Kidney (tissue), 13 donors: ENCODE measurements at regions not wholly inside any gene's neighbourhood (a gene's known extent, or its start where the extent isn't known, plus 50 kb on each side); places are given as distances from the start of the nearest gene placed in this dataset.
"Not testable (repeated sequence)": the region's sequence is repeated elsewhere in the genome, so short reads cannot be mapped to it uniquely, and the experiment has no call there.

Source experiments
- DNase-seq, 5 donors: peaks; one replicate each; pipeline ENCODE4 v3.0.0-alpha.2; 2013 to 2020
- FAIRE-seq: peaks from 2 replicates; lab custom pipeline; 2012; peaks lifted over from hg19 to GRCh38; lab: Jason Lieb, UNC
- H3K27ac ChIP-seq, 2 donors: one replicate each; pipeline ENCODE4 v1.7.0; 2013; ENCODE audit warnings: low read depth in 2 of 2, low read length in 2 of 2, inconsistent platforms in 1 of 2
- H3K27me3 ChIP-seq: one replicate; pipeline ENCODE4 v1.7.1; 2013; ENCODE audit warnings: low read length, inconsistent platforms; ENCODE audit not compliant: control insufficient read depth, insufficient read depth
- H3K36me3 ChIP-seq, 3 donors: one replicate each; pipeline versions ENCODE4 v1.7.0 to v1.7.1; 2013; ENCODE audit warnings: low read length in 3 of 3, control low read depth in 1 of 3, inconsistent platforms in 1 of 3; ENCODE audit not compliant: insufficient read depth in 3 of 3, control insufficient read depth in 2 of 3
- H3K4me1 ChIP-seq, 3 donors: one replicate each; pipeline versions ENCODE4 v1.7.0 to v1.7.1; 2013; ENCODE audit warnings: low read length in 3 of 3, inconsistent platforms in 1 of 3, low read depth in 1 of 3; ENCODE audit not compliant: control insufficient read depth in 2 of 3, insufficient read depth in 2 of 3
- H3K4me3 ChIP-seq, 3 donors: one replicate each; pipeline versions ENCODE4 v1.7.0 to v1.8.1; 2013; ENCODE audit warnings: low read length in 3 of 3, control low read depth in 1 of 3, inconsistent platforms in 1 of 3
- H3K9ac ChIP-seq, 3 donors: one replicate each; pipeline versions ENCODE4 v1.7.0 to v1.7.1; 2013; ENCODE audit warnings: low read length in 3 of 3, control low read depth in 1 of 3, inconsistent platforms in 1 of 3
- H3K9me3 ChIP-seq, 3 donors: one replicate each; pipeline versions ENCODE4 v1.7.0 to v1.7.1; 2013; ENCODE audit warnings: low read length in 3 of 3, control low read depth in 1 of 3, inconsistent platforms in 1 of 3; ENCODE audit not compliant: control insufficient read depth in 2 of 3, insufficient read depth in 1 of 3
- intact Hi-C: fragments of 100-400 bp; cut with DNase I; formaldehyde crosslinking; loops from one replicate; pipeline ENCODE4 v1.11.1; 2022
- TF ChIP-seq, protein P1 (sequence below): IDR thresholded peaks from 3 replicates; pipeline ENCODE4 v1.5.1; 2012; ENCODE audit warnings: mild to moderate bottlenecking, moderate library complexity, borderline replicate concordance; ENCODE audit not compliant: insufficient read depth; ENCODE audit errors: extremely low read depth
- donor health status: control.
- donor health status: control.
- donor health status: control.
- donor health status: control.
- donor health status: control.
- donor health status: DM: yes; HTN: yes; CAD: no.
- donor health status: Normal renal cell carcinoma (clear cell type).

DNA sequence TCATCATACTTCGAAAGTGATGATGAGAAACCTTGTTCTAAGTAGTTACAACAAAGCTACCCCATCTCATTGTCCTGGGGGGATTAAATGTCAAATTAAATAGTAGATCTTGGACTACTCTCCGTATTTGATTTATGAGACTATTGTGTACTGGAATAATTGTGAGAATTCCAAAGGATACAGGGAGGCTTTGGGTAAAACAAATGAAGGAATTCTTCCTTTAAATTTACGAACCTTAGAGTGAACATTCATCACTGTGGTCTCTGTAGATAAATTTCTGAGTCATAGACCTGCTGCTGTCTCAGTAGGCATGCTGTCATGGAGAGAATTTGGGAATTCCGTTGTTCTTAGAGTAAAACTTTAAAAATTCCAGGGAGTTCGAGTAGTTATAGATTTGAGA is 836.2 kb downstream of the DNAH5 start:
- Histone ChIP-seq H3K4me3 (no peak overlapping the region), H3K36me3 (no peaks in the 10 kb centered on the region), H3K27me3 (no peaks in the 10 kb centered on the region), H3K9me3 (no peaks in the 10 kb centered on the region), H3K27ac (no peak overlapping the region), H3K4me1 (no peaks in the 10 kb centered on the region), H3K9ac (no peak overlapping the region)
- TF ChIP-seq, protein P1, sequence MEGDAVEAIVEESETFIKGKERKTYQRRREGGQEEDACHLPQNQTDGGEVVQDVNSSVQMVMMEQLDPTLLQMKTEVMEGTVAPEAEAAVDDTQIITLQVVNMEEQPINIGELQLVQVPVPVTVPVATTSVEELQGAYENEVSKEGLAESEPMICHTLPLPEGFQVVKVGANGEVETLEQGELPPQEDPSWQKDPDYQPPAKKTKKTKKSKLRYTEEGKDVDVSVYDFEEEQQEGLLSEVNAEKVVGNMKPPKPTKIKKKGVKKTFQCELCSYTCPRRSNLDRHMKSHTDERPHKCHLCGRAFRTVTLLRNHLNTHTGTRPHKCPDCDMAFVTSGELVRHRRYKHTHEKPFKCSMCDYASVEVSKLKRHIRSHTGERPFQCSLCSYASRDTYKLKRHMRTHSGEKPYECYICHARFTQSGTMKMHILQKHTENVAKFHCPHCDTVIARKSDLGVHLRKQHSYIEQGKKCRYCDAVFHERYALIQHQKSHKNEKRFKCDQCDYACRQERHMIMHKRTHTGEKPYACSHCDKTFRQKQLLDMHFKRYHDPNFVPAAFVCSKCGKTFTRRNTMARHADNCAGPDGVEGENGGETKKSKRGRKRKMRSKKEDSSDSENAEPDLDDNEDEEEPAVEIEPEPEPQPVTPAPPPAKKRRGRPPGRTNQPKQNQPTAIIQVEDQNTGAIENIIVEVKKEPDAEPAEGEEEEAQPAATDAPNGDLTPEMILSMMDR, result no peak
- peak in 2 of 5 donors; percentile 3 to 4 for DNase-seq
- intact Hi-C loops, result no loop called here
- no peak for FAIRE-seq

DNA sequence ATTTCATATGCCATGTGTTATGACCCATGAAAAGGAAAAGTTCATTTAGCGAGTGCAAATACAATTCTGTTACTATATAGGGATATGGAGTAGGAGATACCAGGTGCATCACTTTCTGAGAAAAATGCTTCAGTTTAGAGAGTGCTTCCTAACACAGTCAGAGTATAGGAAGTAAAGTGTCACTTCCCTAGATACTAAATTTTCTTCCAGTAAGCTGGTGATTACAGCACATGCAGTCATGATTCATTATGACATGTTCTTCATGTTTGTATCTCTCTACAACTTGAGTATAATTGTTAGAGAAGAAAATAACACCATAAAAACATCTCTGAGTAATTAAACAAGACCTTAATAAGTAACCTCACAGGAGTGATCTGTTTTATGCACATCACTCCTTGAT is 837.0 kb downstream of the DNAH5 start:
- Histone ChIP-seq H3K4me3 (no peak overlapping the region), H3K36me3 (no peaks in the 10 kb centered on the region), H3K9me3 (no peaks in the 10 kb centered on the region), H3K27me3 (no peaks in the 10 kb centered on the region), H3K9ac (no peak overlapping the region), H3K4me1 (no peaks in the 10 kb centered on the region), H3K27ac (no peak overlapping the region)
- FAIRE-seq, result no peak
- no peak for DNase-seq
- TF ChIP-seq, protein P1, result no peak
- intact Hi-C loops, result no loop called here

DNA sequence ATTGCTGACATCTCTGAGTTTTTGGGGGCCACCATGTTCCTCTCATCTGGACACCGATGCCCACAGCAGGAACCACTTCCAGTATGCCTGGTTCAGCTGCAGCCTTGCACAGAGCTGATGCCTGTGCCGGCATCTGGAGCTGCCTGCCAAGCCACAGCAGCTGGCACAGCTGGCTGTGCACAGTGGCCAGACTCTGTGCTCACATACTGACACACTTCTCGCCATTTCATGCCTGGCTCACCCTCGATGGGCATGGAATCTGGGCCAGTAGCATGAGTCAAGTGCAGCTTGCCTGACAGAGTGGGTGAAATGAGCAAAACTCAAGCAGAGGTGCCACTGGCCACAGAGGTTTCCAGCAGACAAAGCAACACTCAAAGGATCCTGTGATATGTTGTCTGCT is 863.4 kb downstream of the DNAH5 start:
- Histone ChIP-seq H3K9me3 (peaks cover 0 to 8% (median 0%) of the 10 kb centered on the region in 3 donors), H3K9ac (no peak overlapping the region), H3K27me3 (no peaks in the 10 kb centered on the region), H3K36me3 (no peaks in the 10 kb centered on the region), H3K4me1 (no peaks in the 10 kb centered on the region), H3K27ac (no peak overlapping the region), H3K4me3 (no peak overlapping the region)
- DNase-seq, result no peak
- TF ChIP-seq, protein P1, result no peak
- intact Hi-C loops, result no loop called here
- FAIRE-seq, result no peak

DNA sequence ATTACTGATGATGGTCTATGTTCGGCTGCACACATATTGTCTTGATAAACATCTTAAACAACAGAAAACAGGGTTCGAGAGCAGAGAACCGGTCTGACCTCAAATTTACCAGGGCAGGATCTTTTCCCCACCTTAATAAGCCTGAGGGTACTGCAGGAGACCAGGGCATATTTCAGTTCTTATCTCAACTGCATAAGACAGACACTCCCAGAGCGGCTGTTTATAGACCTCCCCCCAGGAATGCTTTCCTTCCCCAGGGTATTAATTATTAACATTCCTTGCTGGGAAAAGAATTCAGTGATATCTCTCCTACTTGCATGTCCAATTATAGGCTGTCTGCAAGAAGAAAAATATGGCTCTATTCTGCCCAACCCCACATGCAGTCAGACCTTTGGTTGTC is 871.6 kb downstream of the DNAH5 start:
- DNase-seq, FAIRE-seq, H3K4me1 ChIP-seq, H3K27me3 ChIP-seq, intact Hi-C loops, H3K36me3 ChIP-seq, H3K4me3 ChIP-seq, H3K27ac ChIP-seq, H3K9ac ChIP-seq: not testable (repeated sequence)
- peaks cover 0 to 17% (median 7%) of the 10 kb centered on the region in 3 donors for H3K9me3 ChIP-seq
